Hematopoietic multipotent progenitor cell treated with erythropoietin and hydrocortisone succinate and interleukin-3 and kit ligand, for 4 days (in vitro differentiated cells): ENCODE measurements at regions not wholly inside any gene's neighbourhood (a gene's known extent, or its start where the extent isn't known, plus 50 kb on each side); places are given as distances from the start of the nearest gene placed in this dataset.
"Not testable (repeated sequence)": the region's sequence is repeated elsewhere in the genome, so short reads cannot be mapped to it uniquely, and the experiment has no call there.

Source experiments
- DNase-seq: peaks from one replicate; pipeline ENCODE4 v3.0.0-alpha.2; 2015

DNA sequence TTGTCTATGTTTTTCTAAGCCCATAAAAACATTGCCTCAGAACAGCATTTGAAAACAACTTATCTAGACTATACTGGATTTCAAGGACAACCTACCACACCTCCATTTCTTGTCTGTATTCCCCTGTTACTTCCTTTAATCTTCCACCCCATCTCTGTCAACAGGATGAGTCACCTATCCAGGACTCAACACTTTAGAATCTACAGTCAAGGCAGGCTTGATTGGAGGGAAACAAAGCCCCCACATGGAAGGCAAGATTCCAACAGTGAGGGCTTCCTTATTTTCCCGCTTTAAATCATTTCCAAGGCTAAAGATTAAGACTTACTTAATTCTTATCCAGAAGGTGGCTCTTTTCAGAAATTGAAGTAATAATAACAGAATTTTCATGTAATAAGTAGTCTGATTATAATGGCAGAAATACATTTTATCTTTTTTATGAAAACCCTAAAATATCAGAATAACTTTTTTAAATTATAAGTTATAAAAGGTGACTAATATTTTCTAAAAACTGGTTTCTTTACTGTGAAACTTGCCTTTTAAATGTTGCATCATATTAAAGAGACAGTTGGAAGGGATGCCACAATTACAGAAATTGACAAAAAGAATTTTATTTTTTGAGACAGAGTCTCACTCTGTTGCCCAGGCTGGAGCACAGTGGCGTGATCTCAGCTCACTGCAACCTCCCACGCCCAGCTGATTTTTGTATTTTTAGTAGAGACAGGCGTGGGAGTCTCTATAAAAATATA, 138.7 kb upstream of the CCDC150 start:
- no peak for DNase-seq

GRCh38 chr2:196501836-196502235, 137.7 kb upstream of the CCDC150 start:
- no peak for DNase-seq

GRCh38 chr2:196502386-196502785, 137.1 kb upstream of the CCDC150 start:
- no peak for DNase-seq

DNA sequence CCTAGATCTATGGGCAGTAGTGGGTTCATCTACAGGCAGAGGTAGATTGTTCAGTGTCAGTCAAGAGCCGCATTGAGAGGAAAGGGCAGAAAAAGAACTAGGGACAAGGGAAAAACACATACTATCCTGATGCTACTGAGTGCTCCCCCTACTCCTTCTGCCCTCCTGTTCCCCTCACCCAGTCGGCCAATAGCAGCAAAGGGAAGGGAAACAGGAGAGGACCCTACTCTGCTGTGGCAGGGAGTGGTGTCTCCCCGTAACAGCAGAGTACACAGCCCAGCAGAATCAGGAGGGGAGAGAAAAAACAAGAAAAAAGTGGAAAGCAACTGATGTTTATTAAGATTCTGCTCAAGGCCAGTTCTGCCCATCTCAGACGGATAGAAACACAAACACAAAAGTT, 136.1 kb upstream of the CCDC150 start:
- no peak for DNase-seq

GRCh38 chr2:196504788-196505187, 134.7 kb upstream of the CCDC150 start:
- DNase-seq: no peak

GRCh38 chr2:196510246-196510645, 129.3 kb upstream of the CCDC150 start:
- DNase-seq: no peak

GRCh38 chr2:196511258-196512168, 128.0 kb upstream of the CCDC150 start:
- DNase-seq: no peak

DNA sequence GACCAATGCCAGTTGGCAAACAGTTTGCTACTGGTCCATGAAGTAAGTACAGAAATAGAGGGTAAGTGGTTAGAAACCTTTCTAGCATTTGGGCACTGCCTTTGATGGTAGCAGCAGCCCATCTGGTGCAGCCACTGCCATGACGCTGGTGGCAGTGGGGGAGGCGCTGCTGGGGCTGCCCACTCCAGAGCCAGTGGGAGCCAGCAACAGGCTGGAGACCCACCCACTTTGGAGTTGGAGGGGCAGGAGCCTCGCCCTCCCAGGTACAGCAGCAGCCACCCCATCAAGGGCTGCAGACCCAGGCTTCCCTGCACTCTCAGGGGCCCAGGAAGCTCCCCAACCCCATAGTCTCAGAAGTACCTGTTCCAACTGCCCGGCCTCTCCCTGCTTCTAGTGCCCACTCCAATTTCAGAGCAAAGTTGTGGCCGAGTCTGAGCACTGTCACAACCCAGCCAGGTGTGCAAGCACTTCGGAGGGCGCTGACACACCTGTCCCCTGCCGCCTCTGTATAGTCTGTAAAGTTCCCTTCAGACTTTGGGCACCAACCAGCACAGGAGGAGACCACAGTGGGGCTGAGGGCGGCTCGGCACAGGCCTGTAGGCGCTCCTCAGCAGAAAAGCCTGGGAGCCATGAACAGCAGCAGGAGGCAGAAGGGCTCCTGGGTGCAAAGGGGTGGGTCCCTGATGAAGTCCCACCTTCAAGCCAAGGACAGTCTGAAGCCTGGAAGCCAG, 125.6 kb upstream of the CCDC150 start:
- DNase-seq: no peak

GRCh38 chr2:196514641-196515040, 124.9 kb upstream of the CCDC150 start:
- DNase-seq: no peak

DNA sequence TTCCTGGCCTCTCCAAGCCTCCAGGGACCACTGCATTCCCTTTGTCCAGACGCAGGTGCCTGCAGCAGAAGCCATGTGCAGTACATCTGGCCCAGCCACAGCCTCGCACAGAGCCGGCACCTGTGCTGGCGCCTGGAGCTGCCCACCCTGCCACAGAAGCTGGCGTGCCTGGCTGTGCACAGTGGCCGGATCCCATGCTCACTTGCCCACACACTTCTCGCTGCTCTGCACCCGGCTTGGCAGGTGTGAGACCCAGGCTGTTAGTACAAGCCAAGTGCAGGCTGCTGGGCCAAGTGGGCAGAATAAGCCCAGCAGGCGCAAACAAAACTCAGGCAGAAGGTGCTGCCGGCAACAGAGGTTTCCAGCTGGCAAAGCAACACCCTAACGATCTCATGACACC, 124.5 kb upstream of the CCDC150 start:
- DNase-seq: no peak

GRCh38 chr2:196515608-196516007, 123.9 kb upstream of the CCDC150 start:
- no peak for DNase-seq

DNA sequence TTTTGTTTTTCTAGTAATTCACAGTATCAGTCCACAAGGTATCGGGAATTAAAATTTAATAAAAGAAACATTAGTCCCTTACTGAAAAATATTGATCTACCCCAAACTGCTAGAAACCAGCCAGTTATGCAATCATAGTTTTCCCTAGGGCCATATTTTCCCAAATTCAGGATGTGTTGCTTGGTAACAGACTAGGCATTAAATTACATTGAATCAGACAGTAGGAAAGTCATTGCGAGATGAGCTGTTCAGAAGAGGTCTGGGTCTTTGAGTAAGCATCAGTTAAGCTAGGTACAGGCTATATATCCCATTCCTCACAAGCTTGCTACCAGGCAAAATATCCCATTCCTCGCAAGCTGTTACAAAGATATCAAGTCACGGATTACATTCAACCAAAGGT, 123.0 kb upstream of the CCDC150 start:
- DNase-seq: no peak

- DNase-seq: no peak
These were observed 118.9 kb upstream of the CCDC150 start for GRCh38 chr2:196520605-196521004.

DNA sequence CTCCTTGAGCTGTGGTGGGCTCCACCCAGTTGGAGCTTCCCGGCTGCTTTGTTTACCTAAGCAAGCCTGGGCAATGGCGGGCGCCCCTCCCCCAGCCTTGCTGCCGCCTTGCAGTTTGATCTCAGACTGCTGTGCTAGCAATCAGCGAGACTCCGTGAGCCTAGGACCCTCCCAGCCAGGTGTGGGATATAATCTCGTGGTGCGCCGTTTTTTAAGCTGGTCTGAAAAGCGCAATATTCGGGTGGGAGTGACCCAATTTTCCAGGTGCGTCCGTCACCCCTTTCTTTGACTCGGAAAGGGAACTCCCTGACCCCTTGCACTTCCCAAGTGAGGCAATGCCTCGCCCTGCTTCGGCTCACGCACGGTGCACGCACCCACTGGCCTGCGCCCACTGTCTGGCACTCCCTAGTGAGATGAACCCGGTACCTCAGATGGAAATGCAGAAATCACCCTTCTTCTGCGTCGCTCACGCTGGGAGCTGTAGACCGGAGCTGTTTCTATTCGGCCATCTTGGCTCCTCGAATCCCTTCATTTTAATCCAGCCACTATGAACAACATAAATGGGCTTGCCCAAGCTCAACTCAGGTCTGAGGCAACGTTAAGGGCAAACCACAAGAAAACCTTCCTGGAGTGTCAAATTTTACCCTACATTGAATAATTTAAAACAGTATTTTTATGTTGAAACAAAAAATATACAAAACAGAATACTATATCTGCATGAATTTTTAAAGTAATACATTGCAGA, 112.4 kb upstream of the CCDC150 start:
- not testable (repeated sequence) for DNase-seq

DNA sequence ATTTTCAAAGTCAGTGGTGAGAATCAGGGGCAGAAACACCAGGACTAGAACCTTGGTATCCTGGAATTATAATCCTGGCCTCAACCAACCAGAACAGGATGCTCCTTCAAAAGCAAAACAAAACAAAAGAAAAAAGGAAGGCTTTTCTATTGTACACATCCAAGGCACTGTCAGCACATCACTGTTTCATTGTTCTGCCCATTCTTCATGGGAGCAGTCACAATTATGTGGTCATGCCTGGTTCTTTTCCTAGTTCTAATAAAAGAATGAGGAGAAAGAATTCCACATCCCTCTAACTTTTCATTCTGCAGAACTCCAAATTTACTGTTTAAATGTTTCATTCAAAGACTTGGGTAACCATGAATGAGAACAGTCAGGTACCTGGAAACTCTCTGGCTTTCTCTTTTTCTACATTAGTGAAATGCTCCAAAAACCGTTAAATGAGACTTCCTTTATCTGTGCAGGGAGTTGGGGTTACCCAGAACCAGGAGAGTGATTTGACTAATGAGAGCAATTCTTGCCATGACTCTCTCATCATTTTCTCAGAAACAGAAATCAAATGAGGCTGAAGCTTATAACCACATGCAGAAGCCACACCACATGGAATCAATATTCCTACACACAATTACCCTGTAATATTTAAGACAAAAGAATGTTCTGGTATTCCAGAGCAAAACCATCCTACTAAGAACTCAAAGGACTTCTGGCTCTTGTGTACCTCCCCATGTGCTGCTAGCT, 110.9 kb upstream of the CCDC150 start:
- DNase-seq: no peak

DNA sequence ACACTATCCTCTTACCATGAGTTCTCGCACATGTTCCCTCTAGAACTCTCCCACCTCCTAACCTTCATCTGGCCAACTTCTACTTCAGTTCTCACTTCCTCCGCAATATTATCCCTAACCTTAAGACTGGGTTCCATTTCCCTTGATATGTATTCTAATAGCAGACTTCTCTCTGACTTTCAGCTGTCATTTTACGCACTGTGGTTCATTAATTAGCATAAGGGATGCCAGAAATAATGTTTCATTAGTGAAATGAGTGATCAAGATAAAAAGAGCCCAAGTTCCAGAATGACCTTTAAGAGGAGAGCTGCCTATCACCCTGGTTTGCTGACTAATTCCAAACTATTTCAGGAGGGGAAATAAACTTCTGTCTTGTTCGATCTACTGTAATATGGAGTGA, 108.6 kb upstream of the CCDC150 start:
- DNase-seq: no peak

DNA sequence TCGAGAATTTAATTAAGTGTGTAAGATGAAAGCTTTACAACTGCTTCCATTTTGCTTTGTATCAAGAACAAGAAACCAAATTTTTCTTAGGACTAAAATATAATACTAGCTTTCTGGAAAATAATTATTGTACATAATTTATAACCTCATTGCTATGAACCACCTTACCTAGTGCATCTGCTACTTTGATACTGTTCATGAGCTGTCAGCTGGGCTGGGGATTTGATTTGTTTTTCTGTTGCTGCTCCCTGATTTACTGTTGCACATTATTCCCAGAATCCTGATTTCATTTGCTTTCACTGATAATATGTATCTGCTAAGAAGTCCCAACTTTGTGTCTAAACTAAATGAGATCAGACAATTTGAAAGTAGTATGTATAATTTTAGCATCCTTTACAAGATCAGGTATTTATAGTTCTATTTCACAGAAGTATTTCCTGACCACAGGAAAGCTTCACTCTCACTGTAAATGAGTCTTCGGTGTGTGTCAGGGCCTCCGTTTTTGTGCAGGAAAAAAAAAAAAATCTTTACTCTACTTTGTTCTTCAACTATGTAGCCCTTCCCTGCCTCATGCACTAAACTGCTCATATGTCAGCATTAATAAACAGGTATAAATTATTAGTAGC, 105.6 kb upstream of the CCDC150 start:
- no peak for DNase-seq

GRCh38 chr2:196534495-196534894, 105.0 kb upstream of the CCDC150 start:
- DNase-seq: no peak

GRCh38 chr2:196535061-196535460, 104.5 kb upstream of the CCDC150 start:
- no peak for DNase-seq

DNA sequence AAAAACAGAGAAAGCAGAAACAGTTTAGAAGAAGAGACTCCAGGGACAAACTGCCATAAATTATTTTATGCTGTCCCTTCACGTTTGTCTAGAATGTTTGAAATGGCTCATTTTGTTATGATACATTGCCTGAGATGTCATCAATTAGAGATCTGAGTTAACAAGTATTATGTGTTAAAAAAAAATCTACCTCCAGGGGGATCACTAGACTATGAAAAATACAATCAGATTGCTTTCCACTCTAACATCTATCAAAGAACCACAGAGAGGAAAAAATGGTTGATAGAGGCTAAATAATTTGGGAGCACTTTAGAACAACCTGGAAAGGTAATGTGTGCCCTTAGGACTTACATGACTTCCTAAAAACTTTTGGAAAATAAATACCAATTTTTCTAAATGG, 103.8 kb upstream of the CCDC150 start:
- DNase-seq: peak; percentile 20

GRCh38 chr2:196537311-196537710, 102.2 kb upstream of the CCDC150 start:
- DNase-seq: no peak

- DNase-seq: no peak
These were observed 101.3 kb upstream of the CCDC150 start for GRCh38 chr2:196538189-196538588.
